SKM-1 (cell line): ENCODE measurements at regions not wholly inside any gene's neighbourhood (a gene's known extent, or its start where the extent isn't known, plus 50 kb on each side); places are given as distances from the start of the nearest gene placed in this dataset.
A peak's percentile ranks its signal among the peaks of the same experiment; 100 is the strongest.
"Not testable (repeated sequence)": the region's sequence is repeated elsewhere in the genome, so short reads cannot be mapped to it uniquely, and the experiment has no call there.

Experiments used
- DNase-seq: peaks from one replicate; lab custom pipeline; 2025; ENCODE audit not compliant: unreplicated experiment; lab: John Stamatoyannopoulos, UW

DNA sequence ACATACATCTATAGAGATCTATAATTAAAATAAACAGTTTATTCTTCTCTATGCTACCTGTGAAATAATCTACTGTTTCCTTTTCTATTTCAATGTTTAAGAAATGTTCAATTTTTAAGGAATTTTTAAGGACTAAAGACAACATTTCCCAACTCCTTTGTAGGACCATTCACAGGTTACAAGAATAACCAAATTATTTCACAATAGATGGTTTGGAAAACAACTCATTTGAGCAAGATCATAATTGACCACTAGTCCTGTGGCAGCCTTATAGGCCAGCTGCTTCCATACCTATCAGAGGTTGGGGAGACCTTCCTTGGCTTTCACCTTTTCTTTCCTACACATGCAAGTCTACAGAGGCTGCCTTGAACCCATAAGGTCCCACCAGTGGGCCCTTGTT is 193.7 kb downstream of the TTC39B start:
- DNase-seq = no peak

- DNase-seq = no peak
Observed at GRCh38 chr9:15111071-15111470, 195.9 kb downstream of the TTC39B start.

DNA sequence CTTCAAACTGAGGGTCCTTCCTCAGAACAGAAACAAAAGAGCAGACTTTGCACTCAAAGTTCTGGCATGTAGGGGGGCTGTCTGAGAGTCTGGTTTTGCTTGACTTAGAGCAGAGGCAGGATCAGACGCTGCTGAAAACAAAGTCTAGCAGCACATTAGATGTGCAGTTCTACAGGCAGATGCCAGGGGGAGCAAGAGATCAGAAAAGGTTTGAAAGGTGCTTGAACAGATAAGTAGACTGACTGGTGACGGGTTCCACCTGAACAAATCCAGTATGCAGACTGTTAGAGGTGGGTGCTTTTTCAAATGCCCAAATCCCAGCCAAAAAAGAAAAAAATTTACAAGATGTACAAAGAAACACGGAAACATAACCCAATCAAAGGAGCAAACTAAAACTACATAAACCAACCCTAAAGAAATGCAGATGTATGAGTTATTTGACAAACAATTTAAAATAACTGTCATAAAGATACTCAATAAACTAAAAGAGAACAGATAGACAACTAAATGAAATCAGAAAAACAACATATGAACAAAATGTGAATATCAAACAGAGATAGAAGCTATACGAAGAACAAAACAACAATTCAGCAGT is 194.7 kb upstream of the FREM1 start:
- DNase-seq = peak; percentile 14

GRCh38 chr9:15103290-15103689 is 193.1 kb upstream of the FREM1 start:
- no peak for DNase-seq

GRCh38 chr9:15101095-15101494 is 190.9 kb upstream of the FREM1 start:
- no peak for DNase-seq

DNA sequence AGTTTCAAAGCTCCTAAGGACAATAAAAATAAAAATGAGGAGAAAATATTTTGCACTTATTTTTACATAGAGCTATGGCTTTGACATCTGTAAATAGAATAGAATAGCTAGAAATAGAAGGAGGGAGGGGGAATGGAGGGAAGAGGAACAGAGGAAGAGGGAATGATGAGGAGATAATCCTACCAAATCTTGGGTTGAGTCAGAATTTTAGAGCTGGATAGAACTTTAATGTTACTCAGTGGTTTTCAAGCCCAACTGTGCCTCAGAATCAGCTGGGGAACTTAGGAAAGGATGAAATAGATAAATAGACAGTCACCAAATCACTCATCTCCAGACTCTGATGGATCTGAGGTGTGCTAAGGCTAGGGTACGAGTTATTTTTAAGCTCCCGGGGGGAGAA is 190.3 kb upstream of the FREM1 start:
- DNase-seq = no peak

DNA sequence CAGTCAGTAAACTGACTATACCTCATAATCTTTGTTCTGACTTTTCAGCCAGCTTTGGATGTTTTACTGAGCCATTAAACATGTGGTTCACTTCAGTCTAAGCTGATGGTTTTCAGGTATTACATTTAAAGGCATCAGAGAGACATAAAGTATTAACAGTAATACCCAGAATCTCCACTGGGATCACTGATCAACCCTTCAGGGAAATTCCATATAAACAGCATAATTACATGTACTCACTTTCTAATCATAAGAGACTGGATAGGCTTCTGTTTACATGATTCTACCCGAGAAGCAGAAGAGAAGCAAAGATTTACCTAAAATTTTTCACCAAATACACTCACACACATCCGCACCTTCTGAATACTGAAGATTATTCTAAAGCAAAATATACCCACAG is 186.7 kb upstream of the FREM1 start:
- DNase-seq = no peak

- DNase-seq = no peak
Observed at GRCh38 chr9:15086778-15087324, 176.6 kb upstream of the FREM1 start.

DNA sequence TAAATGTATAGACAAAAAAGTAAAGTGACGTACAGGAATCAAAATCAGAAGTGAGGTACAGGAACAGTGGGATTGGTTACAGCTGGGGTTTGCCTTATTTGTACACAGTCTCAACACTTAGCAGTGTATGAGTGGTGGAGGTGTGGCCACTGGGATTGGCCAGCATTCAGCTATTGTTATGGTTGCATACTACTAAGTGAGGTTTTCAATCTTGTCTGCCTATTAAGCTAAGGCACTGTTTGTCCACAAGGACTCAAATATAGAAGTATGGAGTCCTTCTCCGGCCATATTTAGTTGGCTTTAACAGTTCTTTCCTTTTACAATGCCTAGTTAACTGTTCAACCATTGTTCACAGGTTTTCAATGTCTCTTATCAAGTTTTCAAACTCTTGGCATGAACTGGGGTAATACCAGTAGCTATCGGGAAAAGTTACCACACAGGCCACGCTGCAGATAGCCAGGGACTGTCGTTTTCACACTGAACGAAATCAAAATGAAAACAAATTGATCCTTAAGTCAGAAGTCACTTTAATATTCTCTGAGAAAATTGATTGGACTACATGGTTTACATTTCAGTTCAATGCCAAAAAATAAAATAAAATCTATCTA is 176.0 kb upstream of the FREM1 start:
- DNase-seq = no peak

- DNase-seq = no peak
Observed at GRCh38 chr9:15081021-15081753, 171.0 kb upstream of the FREM1 start.

- DNase-seq = no peak
Observed at GRCh38 chr9:15080401-15080800, 170.2 kb upstream of the FREM1 start.

- no peak for DNase-seq
Observed at GRCh38 chr9:15079989-15080388, 169.8 kb upstream of the FREM1 start.

DNA sequence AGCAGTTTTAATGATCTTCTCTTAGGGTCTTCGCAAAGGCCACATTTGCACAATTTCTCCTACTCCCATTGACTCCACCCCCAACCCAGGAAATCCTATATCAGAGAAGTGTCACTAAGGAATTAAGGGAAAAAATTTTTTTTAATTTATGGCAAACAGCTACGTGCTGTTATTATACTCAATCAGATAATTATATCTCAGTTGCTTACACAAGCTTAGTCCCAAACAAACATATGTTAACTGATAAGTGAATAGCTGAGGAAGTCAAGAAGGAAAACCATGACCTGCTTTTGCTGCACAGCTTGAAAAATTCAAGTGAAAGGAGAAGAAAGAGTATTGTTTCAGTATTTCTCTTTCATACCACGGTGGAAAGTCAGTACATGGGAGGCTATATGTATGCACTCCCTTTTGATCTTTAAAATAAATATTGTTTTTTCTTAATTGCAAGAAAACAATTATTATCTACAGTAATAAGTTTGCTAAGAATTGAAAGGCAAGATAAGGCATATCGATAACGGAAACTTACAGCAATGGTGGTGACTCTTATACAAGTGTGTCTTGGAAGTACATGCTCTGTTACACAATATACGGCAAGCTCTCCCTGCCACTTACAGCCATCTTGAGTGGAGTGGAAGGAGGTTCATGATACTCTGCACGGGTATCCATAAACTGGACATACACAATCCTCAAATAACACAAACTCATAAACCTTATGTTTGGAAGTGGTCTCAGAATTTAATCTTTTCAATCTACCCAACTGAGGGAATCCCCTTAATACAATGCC is 167.9 kb upstream of the FREM1 start:
- DNase-seq = no peak

GRCh38 chr9:15073620-15074019 is 163.4 kb upstream of the FREM1 start:
- DNase-seq = no peak

GRCh38 chr9:15070716-15071115 is 160.5 kb upstream of the FREM1 start:
- DNase-seq = no peak

- no peak for DNase-seq
Observed at GRCh38 chr9:15069106-15069505, 158.9 kb upstream of the FREM1 start.

DNA sequence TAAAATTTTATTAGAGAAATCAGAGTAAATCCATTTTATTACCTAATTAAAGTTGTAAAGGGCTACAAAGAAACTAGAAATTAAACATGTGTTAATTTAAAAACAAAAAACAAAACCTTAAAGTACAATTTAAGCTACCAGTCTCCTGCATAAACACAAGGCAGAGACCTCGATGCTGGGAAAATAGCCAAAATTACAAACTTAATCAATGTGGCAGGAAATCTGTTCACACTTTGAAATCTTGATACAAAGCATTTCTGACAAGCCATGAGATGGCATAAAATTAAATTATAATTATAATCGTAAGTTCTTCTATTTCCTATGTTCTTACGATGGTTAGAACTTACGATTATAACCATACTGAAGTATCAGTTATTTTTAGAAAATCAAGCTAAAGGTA is 158.0 kb upstream of the FREM1 start:
- DNase-seq = no peak

DNA sequence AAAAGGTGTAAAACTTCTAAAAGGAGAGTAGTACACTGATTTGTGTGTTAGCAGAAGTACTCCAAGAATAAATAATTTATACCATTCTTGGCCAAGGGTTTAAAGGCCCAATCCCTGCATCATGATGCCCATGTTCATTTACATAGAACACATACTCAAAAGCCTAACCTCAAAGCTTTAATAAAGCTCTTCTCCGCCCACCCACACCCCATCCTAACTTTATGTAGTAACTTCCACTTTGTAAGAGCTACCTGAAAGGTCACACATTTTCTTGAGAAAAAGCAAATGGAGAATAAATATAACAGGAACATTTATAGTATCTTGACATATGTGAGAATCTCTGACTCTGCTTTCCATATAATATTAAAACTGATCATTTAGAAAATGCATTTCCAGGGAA is 148.8 kb upstream of the FREM1 start:
- no peak for DNase-seq

- no peak for DNase-seq
Observed at GRCh38 chr9:15058236-15058635, 148.0 kb upstream of the FREM1 start.

- not testable (repeated sequence) for DNase-seq
Observed at GRCh38 chr9:15055284-15055683, 145.1 kb upstream of the FREM1 start.

GRCh38 chr9:15048772-15049171 is 138.5 kb upstream of the FREM1 start:
- DNase-seq = no peak
